ENCODE measurements at regions not wholly inside any gene's neighbourhood (a gene's known extent, or its start where the extent isn't known, plus 50 kb on each side); places are given as distances from the start of the nearest gene placed in this dataset.
"Not testable (repeated sequence)": the region's sequence is repeated elsewhere in the genome, so short reads cannot be mapped to it uniquely, and the experiment has no call there.

- no peak for DNase-seq
- Mint-ChIP-seq H3K4me1 (ENCODE audit: low read depth) (no peaks in the 10 kb centered on the region), H3K36me3 (no peaks in the 10 kb centered on the region), H3K9me3 (no peaks in the 10 kb centered on the region), H3K4me3 (no peak overlapping the region), H3K27me3 (peaks cover 26% of the 10 kb centered on the region), H3K27ac (no peak overlapping the region)
- intact Hi-C loops (cut with micrococcal nuclease) = no loop called here
- POLR2A ChIA-PET = no interaction called here
- CTCF ChIA-PET = no interaction called here
Observed at GRCh38 chr15:62407962-62408361, 242.9 kb upstream of the C2CD4B start.

- H3K36me3 Mint-ChIP-seq = no peaks in the 10 kb centered on the region
- no peaks in the 10 kb centered on the region for H3K9me3 Mint-ChIP-seq
Observed at GRCh38 chr15:62409466-62409865, 244.4 kb upstream of the C2CD4B start.

GRCh38 chr15:62412686-62413085 lies 247.6 kb upstream of the C2CD4B start:
- no peaks in the 10 kb centered on the region for H3K9me3 Mint-ChIP-seq
- no peak for DNase-seq
- POLR2A ChIA-PET = no interaction called here
- peaks cover 10% of the 10 kb centered on the region for H3K27me3 Mint-ChIP-seq
- intact Hi-C loops (cut with micrococcal nuclease) = no loop called here
- H3K4me1 Mint-ChIP-seq (ENCODE audit: low read depth) = no peaks in the 10 kb centered on the region
- CTCF ChIA-PET = no interaction called here
- H3K4me3 Mint-ChIP-seq = no peak overlapping the region
- no peak overlapping the region for H3K27ac Mint-ChIP-seq
- no peaks in the 10 kb centered on the region for H3K36me3 Mint-ChIP-seq

More at GRCh38 chr15:62409466-62409865, 244.4 kb upstream of the C2CD4B start:
- H3K4me1 Mint-ChIP-seq (ENCODE audit: low read depth) = no peaks in the 10 kb centered on the region
- H3K27me3 Mint-ChIP-seq = peaks cover 16% of the 10 kb centered on the region
- intact Hi-C loops (cut with micrococcal nuclease) = no loop called here
- no peak overlapping the region for H3K27ac Mint-ChIP-seq
- CTCF ChIA-PET = no interaction called here
- POLR2A ChIA-PET = no interaction called here
- no peak overlapping the region for H3K4me3 Mint-ChIP-seq
- DNase-seq = no peak

- ChIA-PET POLR2A (no interaction called here), CTCF (no interaction called here)
- H3K4me3 Mint-ChIP-seq = no peak overlapping the region
- no peak overlapping the region for H3K27ac Mint-ChIP-seq
- no peak for DNase-seq
- peaks cover 11% of the 10 kb centered on the region for H3K27me3 Mint-ChIP-seq
- no peaks in the 10 kb centered on the region for H3K36me3 Mint-ChIP-seq
- H3K4me1 Mint-ChIP-seq (ENCODE audit: low read depth) = no peaks in the 10 kb centered on the region
- intact Hi-C loops (cut with micrococcal nuclease) = no loop called here
- H3K9me3 Mint-ChIP-seq = no peaks in the 10 kb centered on the region
Observed at GRCh38 chr15:62413153-62413552, 248.1 kb upstream of the C2CD4B start.

- CTCF ChIA-PET = no interaction called here
- Mint-ChIP-seq H3K27me3 (peaks cover 11% of the 10 kb centered on the region), H3K36me3 (no peaks in the 10 kb centered on the region), H3K4me1 (ENCODE audit: low read depth) (no peaks in the 10 kb centered on the region), H3K9me3 (no peaks in the 10 kb centered on the region), H3K27ac (no peak overlapping the region), H3K4me3 (no peak overlapping the region)
- DNase-seq = no peak
- POLR2A ChIA-PET = no interaction called here
- intact Hi-C loops (cut with micrococcal nuclease) = no loop called here
Observed at GRCh38 chr15:62413786-62414185, 248.7 kb upstream of the C2CD4B start.

GRCh38 chr15:62415498-62415897 lies 250.4 kb upstream of the C2CD4B start:
- ChIA-PET CTCF (no interaction called here), POLR2A (no interaction called here)
- no peaks in the 10 kb centered on the region for H3K4me1 Mint-ChIP-seq (ENCODE audit: low read depth)
- peaks cover 11% of the 10 kb centered on the region for H3K27me3 Mint-ChIP-seq
- H3K27ac Mint-ChIP-seq = no peak overlapping the region
- no peaks in the 10 kb centered on the region for H3K36me3 Mint-ChIP-seq
- DNase-seq = no peak
- no peak overlapping the region for H3K4me3 Mint-ChIP-seq
- intact Hi-C loops (cut with micrococcal nuclease) = no loop called here
- no peaks in the 10 kb centered on the region for H3K9me3 Mint-ChIP-seq

GRCh38 chr15:62416526-62416925 lies 251.4 kb upstream of the C2CD4B start:
- Mint-ChIP-seq H3K27ac (no peak overlapping the region), H3K4me3 (no peak overlapping the region), H3K27me3 (peaks cover 9% of the 10 kb centered on the region), H3K9me3 (peaks cover 5% of the 10 kb centered on the region), H3K36me3 (no peaks in the 10 kb centered on the region), H3K4me1 (ENCODE audit: low read depth) (no peaks in the 10 kb centered on the region)
- ChIA-PET POLR2A (no interaction called here), CTCF (no interaction called here)
- intact Hi-C loops (cut with micrococcal nuclease) = no loop called here
- DNase-seq = no peak

- intact Hi-C loops (cut with micrococcal nuclease) = no loop called here
- H3K36me3 Mint-ChIP-seq = no peaks in the 10 kb centered on the region
- H3K9me3 Mint-ChIP-seq = peaks cover 5% of the 10 kb centered on the region
- ChIA-PET CTCF (no interaction called here), POLR2A (no interaction called here)
- no peaks in the 10 kb centered on the region for H3K4me1 Mint-ChIP-seq (ENCODE audit: low read depth)
- no peak overlapping the region for H3K4me3 Mint-ChIP-seq
- DNase-seq = no peak
- no peak overlapping the region for H3K27ac Mint-ChIP-seq
- peaks cover 5% of the 10 kb centered on the region for H3K27me3 Mint-ChIP-seq
Observed at GRCh38 chr15:62417439-62417838, 252.4 kb upstream of the C2CD4B start.

GRCh38 chr15:62418496-62418895 lies 253.4 kb upstream of the C2CD4B start:
- H3K4me3 Mint-ChIP-seq; H3K27ac Mint-ChIP-seq; H3K4me1 Mint-ChIP-seq (ENCODE audit: low read depth); intact Hi-C loops (cut with micrococcal nuclease); DNase-seq; CTCF ChIA-PET; H3K9me3 Mint-ChIP-seq; H3K36me3 Mint-ChIP-seq; H3K27me3 Mint-ChIP-seq; POLR2A ChIA-PET: not testable (repeated sequence)

GRCh38 chr15:62419192-62419591 lies 254.1 kb upstream of the C2CD4B start:
- peaks cover 5% of the 10 kb centered on the region for H3K27me3 Mint-ChIP-seq
- H3K9me3 Mint-ChIP-seq = peaks cover 5% of the 10 kb centered on the region
- H3K27ac Mint-ChIP-seq = no peak overlapping the region
- CTCF ChIA-PET = no interaction called here
- POLR2A ChIA-PET = no interaction called here
- H3K4me3 Mint-ChIP-seq = no peak overlapping the region
- no peaks in the 10 kb centered on the region for H3K4me1 Mint-ChIP-seq (ENCODE audit: low read depth)
- H3K36me3 Mint-ChIP-seq = no peaks in the 10 kb centered on the region
- DNase-seq = no peak
- intact Hi-C loops (cut with micrococcal nuclease) = no loop called here

GRCh38 chr15:62420371-62420770 lies 255.3 kb upstream of the C2CD4B start:
- H3K36me3 Mint-ChIP-seq; POLR2A ChIA-PET; H3K4me1 Mint-ChIP-seq (ENCODE audit: low read depth); CTCF ChIA-PET; H3K4me3 Mint-ChIP-seq; H3K27me3 Mint-ChIP-seq; intact Hi-C loops (cut with micrococcal nuclease); H3K9me3 Mint-ChIP-seq; DNase-seq; H3K27ac Mint-ChIP-seq: not testable (repeated sequence)

- Mint-ChIP-seq H3K4me3 (no peak overlapping the region), H3K27ac (no peak overlapping the region), H3K27me3 (peaks cover 5% of the 10 kb centered on the region), H3K4me1 (ENCODE audit: low read depth) (no peaks in the 10 kb centered on the region), H3K9me3 (peaks cover 5% of the 10 kb centered on the region), H3K36me3 (no peaks in the 10 kb centered on the region)
- ChIA-PET CTCF (no interaction called here), POLR2A (no interaction called here)
- no peak for DNase-seq
- intact Hi-C loops (cut with micrococcal nuclease) = no loop called here
Observed at GRCh38 chr15:62421289-62421688, 256.2 kb upstream of the C2CD4B start.

GRCh38 chr15:62426387-62426956 lies 261.4 kb upstream of the C2CD4B start:
- Mint-ChIP-seq H3K9me3 (no peaks in the 10 kb centered on the region), H3K4me1 (ENCODE audit: low read depth) (no peaks in the 10 kb centered on the region), H3K27ac (no peak overlapping the region), H3K36me3 (no peaks in the 10 kb centered on the region), H3K4me3 (no peak overlapping the region), H3K27me3 (no peaks in the 10 kb centered on the region)
- ChIA-PET CTCF (no interaction called here), POLR2A (no interaction called here)
- DNase-seq = no peak
- intact Hi-C loops (cut with micrococcal nuclease) = no loop called here

- Mint-ChIP-seq H3K4me1 (ENCODE audit: low read depth) (no peaks in the 10 kb centered on the region), H3K4me3 (no peak overlapping the region), H3K36me3 (no peaks in the 10 kb centered on the region), H3K27me3 (no peaks in the 10 kb centered on the region), H3K27ac (no peak overlapping the region), H3K9me3 (no peaks in the 10 kb centered on the region)
- ChIA-PET CTCF (no interaction called here), POLR2A (no interaction called here)
- intact Hi-C loops (cut with micrococcal nuclease) = no loop called here
- DNase-seq = no peak
Observed at GRCh38 chr15:62428259-62428658, 263.2 kb upstream of the C2CD4B start.

Data from activated CD4-positive, alpha-beta memory T cell treated with anti-CD3 and anti-CD28 coated beads for 36 hours (primary cell).